ENCODE measurements at regions not wholly inside any gene's neighbourhood (a gene's known extent, or its start where the extent isn't known, plus 50 kb on each side); places are given as distances from the start of the nearest gene placed in this dataset.
A peak's percentile ranks its signal among the peaks of the same experiment; 100 is the strongest.

DNA sequence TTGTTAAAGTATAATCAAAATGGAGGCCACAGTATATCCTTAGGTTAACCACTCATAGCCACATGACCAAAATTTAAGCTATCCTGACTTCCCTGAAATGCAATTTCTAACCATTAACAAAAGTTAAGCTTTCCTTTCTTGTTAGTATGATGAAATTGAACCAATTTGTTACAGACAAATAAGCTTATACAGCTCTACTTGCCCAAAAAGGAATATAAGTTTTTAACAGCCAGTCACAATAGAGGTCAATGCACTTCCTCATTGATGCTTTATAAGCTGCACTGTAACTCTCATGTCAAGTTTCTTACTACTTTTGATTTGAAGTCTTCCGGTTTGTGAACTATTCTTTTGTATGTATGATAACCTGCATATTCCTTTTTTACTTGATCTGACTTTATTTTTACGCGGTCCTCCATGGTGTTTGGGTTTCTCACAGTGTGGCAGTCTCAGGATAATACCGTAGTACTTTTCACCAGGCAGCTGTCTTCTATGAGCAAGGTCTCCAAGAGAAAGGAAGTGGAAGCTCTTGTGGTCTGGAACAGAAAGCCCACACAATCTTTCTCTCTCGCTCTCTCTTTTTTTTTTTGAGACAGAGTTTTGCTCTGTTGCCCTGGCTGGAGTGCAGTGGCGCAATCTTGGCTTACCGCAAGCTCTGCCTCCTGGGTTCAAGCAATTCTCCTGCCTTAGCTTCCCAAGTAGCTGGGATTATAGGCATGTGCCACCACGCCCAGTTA, 331.6 kb downstream of the SRGAP2C start:
- no peak for TF ChIP-seq EZH2 (IDR thresholded peaks at IDR 0.05; ENCODE audit: borderline replicate concordance, low read depth, low read length, severe bottlenecking)
- Histone ChIP-seq H2AFZ (ENCODE audit: low read depth, low read length) (peak overlapping the region; percentile 79), H4K20me1 (ENCODE audit: insufficient read depth, low read length) (no peaks in the 10 kb centered on the region), H3K9me3 (ENCODE audit: insufficient read depth, low read length, severe bottlenecking) (peaks cover 5% of the 10 kb centered on the region), H3K27ac (ENCODE audit: low read length) (peak overlapping the region; percentile 94), H3K4me2 (ENCODE audit: insufficient read depth, low read length) (peak overlapping the region; percentile 73), H3K9ac (ENCODE audit: low read depth, low read length) (peak overlapping the region; percentile 52), H3K4me3 (ENCODE audit: low read depth in 1 of 2, low read length in 2 of 2) (peak overlapping the region in 1 of 2 experiments; percentile 45; a peak in 2 of 4 replicates), H3K4me1 (ENCODE audit: insufficient read depth, low read length) (peaks cover 52% of the 10 kb centered on the region), H3K79me2 (ENCODE audit: insufficient read depth, low read length) (peaks cover 5% of the 10 kb centered on the region; the same call in 1 of the 2 replicates), H3K36me3 (ENCODE audit: insufficient read depth, low read length) (no peaks in the 10 kb centered on the region), H3K27me3 (ENCODE audit: insufficient read depth, low read length, poor library complexity) (no peaks in the 10 kb centered on the region)
- peak; percentile 79 for DNase-seq
- peak; percentile 79 for ATAC-seq (ENCODE audit: insufficient read depth, low read depth)

DNA sequence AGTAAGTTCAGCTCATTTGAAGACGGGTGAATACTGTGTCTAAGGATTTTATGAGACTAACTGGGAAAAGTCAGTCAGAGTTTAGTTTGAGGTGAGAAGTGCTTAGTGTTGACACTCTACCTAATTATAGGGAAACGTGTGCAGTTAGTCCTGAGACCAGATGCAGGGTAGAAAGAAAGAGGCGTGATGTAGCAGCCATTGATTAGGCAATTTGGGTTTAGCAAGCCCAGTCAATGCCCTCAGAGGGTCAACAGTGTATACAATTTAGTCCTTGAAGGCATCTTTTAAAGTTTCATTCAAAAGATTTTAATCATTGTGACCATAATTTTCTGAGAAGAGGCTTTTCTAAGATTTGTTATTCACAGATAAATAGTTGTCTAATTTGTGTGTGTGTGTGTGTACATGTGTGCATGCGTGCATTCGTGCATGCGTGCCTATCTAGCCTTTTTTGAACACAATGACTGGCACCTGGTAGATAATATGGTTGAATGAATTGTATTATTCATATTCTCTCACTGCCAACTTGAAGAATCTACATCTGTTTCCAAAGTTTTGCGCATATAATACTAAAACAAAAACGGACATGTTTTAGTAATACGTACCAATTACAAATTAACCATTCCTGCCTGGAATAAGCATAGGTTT, 332.9 kb downstream of the SRGAP2C start:
- ATAC-seq (ENCODE audit: insufficient read depth, low read depth), result no peak
- Histone ChIP-seq H3K36me3 (ENCODE audit: insufficient read depth, low read length) (no peaks in the 10 kb centered on the region), H3K4me1 (ENCODE audit: insufficient read depth, low read length) (peaks cover 52% of the 10 kb centered on the region), H3K4me2 (ENCODE audit: insufficient read depth, low read length) (peak overlapping the region; percentile 73; the same call in 1 of the 2 replicates), H3K9me3 (ENCODE audit: insufficient read depth, low read length, severe bottlenecking) (peaks cover 3% of the 10 kb centered on the region), H2AFZ (ENCODE audit: low read depth, low read length) (no peak overlapping the region), H3K79me2 (ENCODE audit: insufficient read depth, low read length) (peaks cover 5% of the 10 kb centered on the region; the same call in 1 of the 2 replicates), H3K4me3 (ENCODE audit: low read depth in 1 of 2, low read length in 2 of 2) (no peak overlapping the region), H3K27me3 (ENCODE audit: insufficient read depth, low read length, poor library complexity) (no peaks in the 10 kb centered on the region), H3K27ac (ENCODE audit: low read length) (peak overlapping the region; percentile 72), H3K9ac (ENCODE audit: low read depth, low read length) (peak overlapping the region; percentile 82; the same call in 1 of the 2 replicates), H4K20me1 (ENCODE audit: insufficient read depth, low read length) (no peaks in the 10 kb centered on the region)
- TF ChIP-seq EZH2 (IDR thresholded peaks at IDR 0.05; ENCODE audit: borderline replicate concordance, low read depth, low read length, severe bottlenecking), result no peak
- TF ChIP-seq, protein P1, sequence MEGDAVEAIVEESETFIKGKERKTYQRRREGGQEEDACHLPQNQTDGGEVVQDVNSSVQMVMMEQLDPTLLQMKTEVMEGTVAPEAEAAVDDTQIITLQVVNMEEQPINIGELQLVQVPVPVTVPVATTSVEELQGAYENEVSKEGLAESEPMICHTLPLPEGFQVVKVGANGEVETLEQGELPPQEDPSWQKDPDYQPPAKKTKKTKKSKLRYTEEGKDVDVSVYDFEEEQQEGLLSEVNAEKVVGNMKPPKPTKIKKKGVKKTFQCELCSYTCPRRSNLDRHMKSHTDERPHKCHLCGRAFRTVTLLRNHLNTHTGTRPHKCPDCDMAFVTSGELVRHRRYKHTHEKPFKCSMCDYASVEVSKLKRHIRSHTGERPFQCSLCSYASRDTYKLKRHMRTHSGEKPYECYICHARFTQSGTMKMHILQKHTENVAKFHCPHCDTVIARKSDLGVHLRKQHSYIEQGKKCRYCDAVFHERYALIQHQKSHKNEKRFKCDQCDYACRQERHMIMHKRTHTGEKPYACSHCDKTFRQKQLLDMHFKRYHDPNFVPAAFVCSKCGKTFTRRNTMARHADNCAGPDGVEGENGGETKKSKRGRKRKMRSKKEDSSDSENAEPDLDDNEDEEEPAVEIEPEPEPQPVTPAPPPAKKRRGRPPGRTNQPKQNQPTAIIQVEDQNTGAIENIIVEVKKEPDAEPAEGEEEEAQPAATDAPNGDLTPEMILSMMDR (IDR thresholded peaks at IDR 0.05; ENCODE audit: borderline replicate concordance, extremely low read depth, low read length, poor library complexity, severe bottlenecking), result no peak
- DNase-seq, result no peak

DNA sequence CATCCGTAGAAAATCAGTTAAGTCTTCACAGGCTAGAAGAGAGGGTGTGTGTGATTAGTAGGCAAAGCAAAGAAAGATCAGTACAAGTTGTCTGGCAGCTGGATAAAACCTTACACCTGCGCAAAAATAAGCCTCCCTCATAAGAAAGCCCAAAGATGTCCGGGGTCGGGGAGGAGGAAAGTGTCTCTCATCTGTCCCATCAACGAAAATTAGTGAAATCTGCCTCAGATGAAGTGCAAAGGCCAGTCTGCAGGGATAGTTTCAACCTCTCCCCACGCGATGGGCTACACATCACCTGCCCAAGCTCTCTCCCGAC, 333.9 kb downstream of the SRGAP2C start:
- H3K79me2 ChIP-seq (ENCODE audit: insufficient read depth, low read length), result peaks cover 5% of the 10 kb centered on the region; the same call in 1 of the 2 replicates
- no peak for DNase-seq
- no peaks in the 10 kb centered on the region for H3K36me3 ChIP-seq (ENCODE audit: insufficient read depth, low read length)
- H3K4me2 ChIP-seq (ENCODE audit: insufficient read depth, low read length), result peak overlapping the region; percentile 73
- peak overlapping the region; percentile 82 for H3K9ac ChIP-seq (ENCODE audit: low read depth, low read length)
- no peak for TF ChIP-seq EZH2 (IDR thresholded peaks at IDR 0.05; ENCODE audit: borderline replicate concordance, low read depth, low read length, severe bottlenecking)
- TF ChIP-seq, protein P1 (IDR thresholded peaks at IDR 0.05; ENCODE audit: borderline replicate concordance, extremely low read depth, low read length, poor library complexity, severe bottlenecking), result no peak
- peak overlapping the region; percentile 72 for H2AFZ ChIP-seq (ENCODE audit: low read depth, low read length)
- no peaks in the 10 kb centered on the region for H4K20me1 ChIP-seq (ENCODE audit: insufficient read depth, low read length)
- H3K9me3 ChIP-seq (ENCODE audit: insufficient read depth, low read length, severe bottlenecking), result no peaks in the 10 kb centered on the region
- peak overlapping the region; percentile 38 to 65 for H3K4me3 ChIP-seq (ENCODE audit: low read depth in 1 of 2, low read length in 2 of 2)
- peak overlapping the region; percentile 90 for H3K27ac ChIP-seq (ENCODE audit: low read length)
- H3K4me1 ChIP-seq (ENCODE audit: insufficient read depth, low read length), result peaks cover 52% of the 10 kb centered on the region
- H3K27me3 ChIP-seq (ENCODE audit: insufficient read depth, low read length, poor library complexity), result no peaks in the 10 kb centered on the region
- no peak for ATAC-seq (ENCODE audit: insufficient read depth, low read depth)
